ENCODE measurements at regions not wholly inside any gene's neighbourhood (a gene's known extent, or its start where the extent isn't known, plus 50 kb on each side); places are given as distances from the start of the nearest gene placed in this dataset.

GRCh38 chr4:11182586-11183355, 245.9 kb downstream of the HS3ST1 start:
- TF ChIP-seq CTCF (IDR thresholded peaks at IDR 0.05) = no peak
- TF ChIP-seq POLR2A (IDR thresholded peaks at IDR 0.05) = no peak

Measured in adrenal gland (tissue), 5 donors.